GM12878 (cell line): ENCODE measurements at regions not wholly inside any gene's neighbourhood (a gene's known extent, or its start where the extent isn't known, plus 50 kb on each side); places are given as distances from the start of the nearest gene placed in this dataset.

Experiments
- ATAC-seq: fragments of 200-7000 bp; cut with Tn5 transposase; 3 replicates; pipeline ENCODE4 v1.9.1; 2020; ENCODE audit warnings: mild to moderate bottlenecking, moderate library complexity
- BruUV-seq: library from RNA; stranded (reverse); fragments of 400-500 nt; replicated peaks from 2 replicates; lab custom pipeline; 2021; lab: Mats Ljungman, UMichigan
- CTCF ChIA-PET: fragments of 300-600 bp; sonication (Branson Sonifier 250); formaldehyde crosslinking; extraction: SDS; loops from one replicate; lab custom pipeline; 2021; ENCODE audit warnings: inconsistent platforms; lab: Yijun Ruan, JAX
- POLR2A ChIA-PET: fragments of 350-600 bp; formaldehyde crosslinking; extraction: SDS; loops from one replicate; lab custom pipeline; 2021; ENCODE audit warnings: inconsistent platforms; lab: Charles Lee
- RAD21 ChIA-PET: fragments of 300-600 bp; sonication (Branson Sonifier 250); formaldehyde crosslinking; loops from one replicate; lab custom pipeline; 2023; ENCODE audit warnings: antibody characterized with exemption; ENCODE audit not compliant: unreplicated experiment; lab: Charles Lee
- SMC1A ChIA-PET: fragments of 300-600 bp; sonication (Branson Sonifier 250); formaldehyde crosslinking; loops from one replicate; lab custom pipeline; 2023; ENCODE audit not compliant: unreplicated experiment, uncharacterized antibody; lab: Charles Lee
- DNase-seq: peaks from one replicate; pipeline ENCODE4 v3.0.0-alpha.2; 2011; ENCODE audit warnings: low read depth, low spot score
- FAIRE-seq: peaks from 3 replicates; lab custom pipeline; 2011; peaks lifted over from hg19 to GRCh38; lab: Jason Lieb, UNC
- H2AFZ ChIP-seq: 2 replicates; pipeline ENCODE4 v1.6.0; 2011; ENCODE audit warnings: low read depth, low read length, control low read depth; ENCODE audit not compliant: control insufficient read depth
- H3K27ac ChIP-seq: 2 replicates; pipeline ENCODE4 v1.5.1; 2011; ENCODE audit warnings: control low read depth; ENCODE audit not compliant: control insufficient read depth, insufficient read depth
- H3K27me3 ChIP-seq, 2 experiments: replicated peaks in 1 of 2; 2 replicates each; pipeline versions ENCODE4 v1.6.0 to v1.6.1; 2011; ENCODE audit warnings: low read length in 1 of 2; ENCODE audit not compliant: control insufficient read depth in 2 of 2, insufficient read depth in 2 of 2
- H3K36me3 ChIP-seq, 2 experiments: 2 replicates each; pipeline ENCODE4 v1.5.1; 2011; ENCODE audit warnings: low read length in 1 of 2; ENCODE audit not compliant: control insufficient read depth in 2 of 2, insufficient read depth in 2 of 2
- H3K4me1 ChIP-seq: 2 replicates; pipeline ENCODE4 v1.6.1; 2011; ENCODE audit warnings: mild to moderate bottlenecking, low read length, moderate library complexity, mixed read lengths; ENCODE audit not compliant: control insufficient read depth, insufficient read depth
- H3K4me2 ChIP-seq: 2 replicates; pipeline ENCODE4 v1.6.0; 2011; ENCODE audit warnings: control low read depth; ENCODE audit not compliant: control insufficient read depth, insufficient read depth
- H3K4me3 ChIP-seq: fragments of 200-600 bp; sonication (generic); 2 replicates; pipeline ENCODE4 v1.5.1; 2016
- H3K79me2 ChIP-seq: 2 replicates; pipeline ENCODE4 v1.6.0; 2011; ENCODE audit warnings: low read length; ENCODE audit not compliant: control insufficient read depth, insufficient read depth
- H3K9ac ChIP-seq: 2 replicates; pipeline ENCODE4 v1.8.0; 2011; ENCODE audit warnings: low read length, control low read depth, mixed read lengths; ENCODE audit not compliant: control insufficient read depth, insufficient read depth
- H3K9me3 ChIP-seq: replicated peaks from 3 replicates; pipeline ENCODE4 v1.5.1; 2011; ENCODE audit warnings: mild to moderate bottlenecking, low read length; ENCODE audit not compliant: control insufficient read depth, insufficient read depth
- H4K20me1 ChIP-seq: 2 replicates; pipeline ENCODE4 v1.6.0; 2011; ENCODE audit not compliant: control insufficient read depth, insufficient read depth
- BCL11A ChIP-seq: IDR thresholded peaks from 2 replicates; pipeline ENCODE4 v1.6.1; 2011; ENCODE audit warnings: low read depth, low read length
- ETV6 ChIP-seq, 2 experiments: fragments of 450-650 bp in 1 of 2; IDR thresholded peaks in 1 of 2; conservative IDR thresholded peaks in 1 of 2; 2 replicates each; pipeline ENCODE4 v1.6.1; 2014; ENCODE audit warnings: antibody characterized with exemption in 1 of 2, borderline replicate concordance in 1 of 2, low read depth in 1 of 2, mild to moderate bottlenecking in 1 of 2, moderate library complexity in 1 of 2
- MEF2B ChIP-seq: fragments of 450-650 bp; IDR thresholded peaks from 2 replicates; pipeline ENCODE4 v1.6.1; 2018; ENCODE audit warnings: mild to moderate bottlenecking, moderate library complexity; ENCODE audit not compliant: partially characterized antibody, poor library complexity, severe bottlenecking
- NFYA ChIP-seq: IDR thresholded peaks from 2 replicates; pipeline ENCODE4 v1.6.1; 2011; ENCODE audit warnings: low read depth, mild to moderate bottlenecking, low read length, improper control_type of control experiment, borderline replicate concordance
- NR2C1 ChIP-seq: fragments of 450-650 bp; IDR thresholded peaks from 2 replicates; pipeline ENCODE4 v1.6.1; 2017; ENCODE audit warnings: antibody characterized with exemption, mild to moderate bottlenecking, moderate library complexity
- PAX5 ChIP-seq: IDR thresholded peaks from 2 replicates; pipeline ENCODE4 v1.6.1; 2011; ENCODE audit warnings: low read depth, low read length, borderline replicate concordance
- POLR2AphosphoS5 ChIP-seq: IDR thresholded peaks from 2 replicates; pipeline ENCODE4 v1.6.1; 2011; ENCODE audit warnings: mild to moderate bottlenecking, low read length, inconsistent platforms
- RAD51 ChIP-seq: fragments of 450-650 bp; IDR thresholded peaks from 2 replicates; pipeline ENCODE4 v1.6.1; 2016; ENCODE audit warnings: moderate library complexity, mild to moderate bottlenecking, inconsistent platforms
- SMARCA5 ChIP-seq: fragments of 450-650 bp; IDR thresholded peaks from 2 replicates; pipeline ENCODE4 v1.6.1; 2017; ENCODE audit warnings: mild to moderate bottlenecking
- YBX1 ChIP-seq: fragments of 450-650 bp; IDR thresholded peaks from 2 replicates; pipeline ENCODE4 v1.6.1; 2016; ENCODE audit warnings: antibody characterized with exemption
- ZSCAN29 ChIP-seq: fragments of 450-650 bp; IDR thresholded peaks from 2 replicates; pipeline ENCODE4 v1.6.1; 2017; ENCODE audit warnings: mild to moderate bottlenecking, moderate library complexity
- WGBS: methylation state at CpG from one replicate; pipeline ENCODE4 v1.1.6; 2016; ENCODE audit warnings: low lambda C conversion rate; ENCODE audit not compliant: insufficient replicate concordance, insufficient coverage; ENCODE audit errors: missing lambda C conversion rate; 5-methylcytosine and 5-hydroxymethylcytosine counted together
- in situ Hi-C: fragments of 300-500 bp; cut with MboI; formaldehyde crosslinking; loops from 9 replicates; pipeline ENCODE4 v1.14.3; 2018; ENCODE audit warnings: mixed read lengths
- intact Hi-C: fragments of 100-400 bp; cut with micrococcal nuclease; formaldehyde crosslinking; loops from one replicate; pipeline ENCODE4 v1.14.2; 2022; ENCODE audit not compliant: unreplicated experiment
- TF ChIP-seq, protein P1 (sequence below): IDR thresholded peaks from 2 replicates; pipeline ENCODE4 v1.6.1; 2011; ENCODE audit warnings: mild to moderate bottlenecking, low read depth, low read length, moderate library complexity; ENCODE audit not compliant: insufficient replicate concordance
- TF ChIP-seq, protein P2 (sequence below): fragments of 450-650 bp; IDR thresholded peaks from 2 replicates; pipeline ENCODE4 v1.6.1; 2017; ENCODE audit warnings: mild to moderate bottlenecking, moderate library complexity

DNA sequence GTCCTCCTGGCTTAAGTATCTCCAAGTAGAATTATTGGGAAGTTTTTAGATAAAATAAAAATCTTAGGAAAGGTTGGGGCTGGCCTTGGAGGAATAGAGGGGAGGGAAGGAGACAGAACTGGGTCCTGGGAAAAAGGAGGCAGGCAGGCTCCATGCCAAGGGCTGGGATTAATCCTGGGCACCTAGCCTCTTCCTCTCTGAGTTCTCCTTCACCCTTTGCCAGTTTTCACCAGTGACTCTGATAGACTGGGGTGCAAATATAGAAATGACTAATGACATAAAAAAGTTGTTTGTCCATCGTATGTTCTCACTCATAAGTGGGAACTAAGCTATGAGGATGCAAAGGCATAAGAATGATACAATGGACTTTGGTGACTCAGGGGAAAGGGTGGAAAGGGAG, 81.9 kb downstream of the RMI1 start:
- in situ Hi-C loops (no loop called here), intact Hi-C loops (no loop called here)
- no peaks in the 10 kb centered on the region for H3K36me3 ChIP-seq
- no peaks in the 10 kb centered on the region for H3K79me2 ChIP-seq
- CTCF ChIA-PET, result no interaction called here
- SMC1A ChIA-PET, result no interaction called here
- ATAC-seq, result no peak
- H4K20me1 ChIP-seq, result no peaks in the 10 kb centered on the region
- FAIRE-seq, result no peak
- H3K4me2 ChIP-seq, result no peak overlapping the region
- POLR2A ChIA-PET, result no interaction called here
- RAD21 ChIA-PET, result no interaction called here
- no peak overlapping the region for H3K4me3 ChIP-seq
- H3K9ac ChIP-seq, result no peak overlapping the region
- H3K27me3 ChIP-seq, result no peaks in the 10 kb centered on the region
- no peak overlapping the region for H3K27ac ChIP-seq
- no peaks in the 10 kb centered on the region for H3K9me3 ChIP-seq
- no peak for TF ChIP-seq NFYA
- no peak for TF ChIP-seq PAX5
- TF ChIP-seq BCL11A, result no peak
- TF ChIP-seq, protein P1, sequence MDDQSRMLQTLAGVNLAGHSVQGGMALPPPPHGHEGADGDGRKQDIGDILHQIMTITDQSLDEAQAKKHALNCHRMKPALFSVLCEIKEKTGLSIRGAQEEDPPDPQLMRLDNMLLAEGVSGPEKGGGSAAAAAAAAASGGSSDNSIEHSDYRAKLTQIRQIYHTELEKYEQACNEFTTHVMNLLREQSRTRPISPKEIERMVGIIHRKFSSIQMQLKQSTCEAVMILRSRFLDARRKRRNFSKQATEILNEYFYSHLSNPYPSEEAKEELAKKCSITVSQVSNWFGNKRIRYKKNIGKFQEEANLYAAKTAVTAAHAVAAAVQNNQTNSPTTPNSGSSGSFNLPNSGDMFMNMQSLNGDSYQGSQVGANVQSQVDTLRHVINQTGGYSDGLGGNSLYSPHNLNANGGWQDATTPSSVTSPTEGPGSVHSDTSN, result no peak
- TF ChIP-seq, protein P2, sequence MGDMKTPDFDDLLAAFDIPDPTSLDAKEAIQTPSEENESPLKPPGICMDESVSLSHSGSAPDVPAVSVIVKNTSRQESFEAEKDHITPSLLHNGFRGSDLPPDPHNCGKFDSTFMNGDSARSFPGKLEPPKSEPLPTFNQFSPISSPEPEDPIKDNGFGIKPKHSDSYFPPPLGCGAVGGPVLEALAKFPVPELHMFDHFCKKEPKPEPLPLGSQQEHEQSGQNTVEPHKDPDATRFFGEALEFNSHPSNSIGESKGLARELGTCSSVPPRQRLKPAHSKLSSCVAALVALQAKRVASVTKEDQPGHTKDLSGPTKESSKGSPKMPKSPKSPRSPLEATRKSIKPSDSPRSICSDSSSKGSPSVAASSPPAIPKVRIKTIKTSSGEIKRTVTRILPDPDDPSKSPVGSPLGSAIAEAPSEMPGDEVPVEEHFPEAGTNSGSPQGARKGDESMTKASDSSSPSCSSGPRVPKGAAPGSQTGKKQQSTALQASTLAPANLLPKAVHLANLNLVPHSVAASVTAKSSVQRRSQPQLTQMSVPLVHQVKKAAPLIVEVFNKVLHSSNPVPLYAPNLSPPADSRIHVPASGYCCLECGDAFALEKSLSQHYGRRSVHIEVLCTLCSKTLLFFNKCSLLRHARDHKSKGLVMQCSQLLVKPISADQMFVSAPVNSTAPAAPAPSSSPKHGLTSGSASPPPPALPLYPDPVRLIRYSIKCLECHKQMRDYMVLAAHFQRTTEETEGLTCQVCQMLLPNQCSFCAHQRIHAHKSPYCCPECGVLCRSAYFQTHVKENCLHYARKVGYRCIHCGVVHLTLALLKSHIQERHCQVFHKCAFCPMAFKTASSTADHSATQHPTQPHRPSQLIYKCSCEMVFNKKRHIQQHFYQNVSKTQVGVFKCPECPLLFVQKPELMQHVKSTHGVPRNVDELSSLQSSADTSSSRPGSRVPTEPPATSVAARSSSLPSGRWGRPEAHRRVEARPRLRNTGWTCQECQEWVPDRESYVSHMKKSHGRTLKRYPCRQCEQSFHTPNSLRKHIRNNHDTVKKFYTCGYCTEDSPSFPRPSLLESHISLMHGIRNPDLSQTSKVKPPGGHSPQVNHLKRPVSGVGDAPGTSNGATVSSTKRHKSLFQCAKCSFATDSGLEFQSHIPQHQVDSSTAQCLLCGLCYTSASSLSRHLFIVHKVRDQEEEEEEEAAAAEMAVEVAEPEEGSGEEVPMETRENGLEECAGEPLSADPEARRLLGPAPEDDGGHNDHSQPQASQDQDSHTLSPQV, result no peak
- no peak for TF ChIP-seq ZSCAN29
- TF ChIP-seq SMARCA5, result no peak
- TF ChIP-seq POLR2AphosphoS5, result no peak
- no peak for TF ChIP-seq RAD51
- no peak for TF ChIP-seq MEF2B
- TF ChIP-seq NR2C1, result no peak
- TF ChIP-seq ETV6 (conservative IDR thresholded peaks at IDR 0.05 in 1 of 2, IDR thresholded peaks at IDR 0.05 in 1 of 2; ENCODE audit: borderline replicate concordance in 1 of 2, low read depth in 1 of 2), result no peak
- no peak for TF ChIP-seq YBX1
- DNase-seq, result no peak
- H3K4me1 ChIP-seq, result no peaks in the 10 kb centered on the region
- H2AFZ ChIP-seq, result no peak overlapping the region
- no TSS peak for BruUV-seq
- WGBS, result 6% methylated on average over 1 of the region's 1 CpG
